Heart right ventricle (tissue), 16 donors: ENCODE measurements at regions not wholly inside any gene's neighbourhood (a gene's known extent, or its start where the extent isn't known, plus 50 kb on each side); places are given as distances from the start of the nearest gene placed in this dataset.

Source experiments
- ATAC-seq, 8 donors: fragments of 200-7000 bp; cut with Tn5 transposase; one replicate each; pipeline ENCODE4 v1.9.1; 2020; ENCODE audit warnings: mild to moderate bottlenecking in 8 of 8, moderate library complexity in 8 of 8, moderate number of reproducible peaks in 1 of 8
- DNase-seq, 2 donors: peaks; one replicate each; pipeline ENCODE4 v3.0.0-alpha.2; 2020
- H3K27ac ChIP-seq, 10 donors: fragments of 200-600 bp; sonication (generic) in 2 of 10; one replicate each; pipeline versions ENCODE4 v1.5.0 to v1.8.0; 2020 to 2022; ENCODE audit warnings: mild to moderate bottlenecking in 3 of 10
- H3K27me3 ChIP-seq, 7 donors: fragments of 200-600 bp; one replicate each; pipeline ENCODE4 v1.8.0; 2021 to 2022; ENCODE audit warnings: mild to moderate bottlenecking in 2 of 7
- H3K36me3 ChIP-seq, 9 donors: fragments of 200-600 bp; sonication (generic) in 1 of 9; one replicate each; pipeline versions ENCODE4 v1.5.0 to v1.8.0; 2020 to 2022; ENCODE audit warnings: mild to moderate bottlenecking in 2 of 9
- H3K4me1 ChIP-seq, 9 donors: fragments of 200-600 bp; sonication (generic) in 1 of 9; one replicate each; pipeline versions ENCODE4 v1.5.0 to v1.8.0; 2020 to 2022; ENCODE audit warnings: mild to moderate bottlenecking in 4 of 9
- H3K4me3 ChIP-seq, 10 donors: fragments of 200-600 bp; sonication (generic) in 2 of 10; one replicate each; pipeline versions ENCODE4 v1.5.0 to v1.8.0; 2020 to 2022; ENCODE audit warnings: mild to moderate bottlenecking in 7 of 10, moderate library complexity in 2 of 10
- H3K9me3 ChIP-seq, 11 donors: fragments of 200-600 bp in 10 of 11; sonication (generic) in 2 of 11; one replicate each; pipeline versions ENCODE4 v1.5.0 to v1.8.0; 2013 to 2022; ENCODE audit warnings: mild to moderate bottlenecking in 2 of 11, control low read depth in 1 of 11, moderate library complexity in 1 of 11
- WGBS, 2 donors: extraction: QIAGEN DNeasy Blood & Tissue Kit; methylation state at CpG; one replicate each; pipeline ENCODE4 v1.1.7; 2013; ENCODE audit warnings: inconsistent platforms in 1 of 2; 5-methylcytosine and 5-hydroxymethylcytosine counted together
- intact Hi-C, 10 donors: fragments of 100-400 bp; cut with DNase I; formaldehyde crosslinking; loops; one replicate each; pipeline versions ENCODE4 v1.11.1 to v1.14.2; 2022
- TF ChIP-seq, protein P1 (sequence below), 9 donors: fragments of 200-600 bp; sonication (generic) in 2 of 9; IDR thresholded peaks; one replicate each; pipeline versions ENCODE4 v1.5.0 to v1.8.0; 2021 to 2022; ENCODE audit warnings: antibody characterized with exemption in 9 of 9, mild to moderate bottlenecking in 5 of 9, moderate library complexity in 1 of 9
- donor health status: Arrhythmogenic right ventricular cardiomyopathy.
- donor health status: ischemic (EF 13 %, LVEDD 7.1; RV severe dilation, severe dysfunction).
- donor health status: healthy with polysubstance abuse.
- donor health status: DM: no; HTN: yes; CAD: no.
- donor health status: DM: no; HTN: no; CAD: no.
- donor health status: ischemic (EF 25% LVEDD 6.9; RV normal size, moderate dysfunction).
- donor health status: ischemic (EF 25% LVEDD 5.7; RV mildly dilated, moderate dysfunction).
- donor health status: healthy.
- donor health status: DM: yes; HTN: yes; CAD: no.
- donor health status: Ischemic cardiomyopathy.
- donor health status: ischemic (EF 35%, LVEDD 5.7; RV mildly dilated, moderate dysfunction).
- donor health status: nonischemic (EF 11% LVEDD 7.7; RV severe dilation, severe dysfunction).
- donor health status: DM: yes; HTN: yes; CAD: no.
- donor health status: PGD.
- donor health status: ischemic (EF 29% LVEDD 5.4; RV normal size, mild dysfunction).
- donor health status: nonischemic (EF 23%, LVEDD 6.1; RV moderate dilation, normal function).

DNA sequence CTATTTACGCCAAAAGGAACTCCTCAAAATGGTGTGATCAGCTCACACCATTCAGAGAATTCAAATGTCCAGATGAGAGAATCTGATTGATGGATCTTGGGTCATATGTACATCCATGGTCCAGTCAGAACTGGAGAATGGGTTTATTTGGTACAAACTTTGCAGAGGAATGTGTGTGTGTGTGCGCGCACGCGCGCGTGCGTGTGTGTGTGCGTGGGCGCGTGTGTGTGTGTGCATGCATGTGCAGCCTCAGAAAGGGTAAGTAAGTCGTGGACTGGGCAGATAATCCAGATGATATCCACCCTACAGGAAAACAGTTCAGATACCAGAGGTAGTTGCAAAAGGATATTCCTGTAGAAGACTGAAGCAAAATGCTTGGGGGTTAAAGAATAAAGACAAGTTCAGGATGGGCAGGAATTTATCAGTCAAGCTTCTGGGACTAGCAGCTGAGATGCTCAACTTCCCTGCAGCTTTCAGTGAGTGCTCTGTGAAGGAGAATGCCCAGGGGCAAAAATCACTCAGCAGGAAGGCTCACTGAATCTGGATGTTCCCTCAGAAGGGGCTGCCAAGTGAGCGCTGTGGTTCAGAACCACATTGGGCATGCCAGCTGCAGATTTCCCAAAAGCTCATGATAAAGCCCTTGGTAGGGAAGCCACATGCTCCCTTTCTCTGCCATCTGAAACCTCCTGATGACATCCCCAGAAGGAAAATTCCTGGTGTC lies 440.5 kb upstream of the SGCD start:
- H3K9me3 ChIP-seq: no peaks in the 10 kb centered on the region
- WGBS, 2 donors: 83 to 84% methylated on average over 13 of the region's 13 CpGs
- DNase-seq (no peak), ATAC-seq (no peak)
- H3K36me3 ChIP-seq: no peaks in the 10 kb centered on the region
- H3K27ac ChIP-seq: no peak overlapping the region
- no peak overlapping the region for H3K4me3 ChIP-seq
- H3K4me1 ChIP-seq: no peaks in the 10 kb centered on the region
- H3K27me3 ChIP-seq: no peaks in the 10 kb centered on the region
- TF ChIP-seq, protein P1, sequence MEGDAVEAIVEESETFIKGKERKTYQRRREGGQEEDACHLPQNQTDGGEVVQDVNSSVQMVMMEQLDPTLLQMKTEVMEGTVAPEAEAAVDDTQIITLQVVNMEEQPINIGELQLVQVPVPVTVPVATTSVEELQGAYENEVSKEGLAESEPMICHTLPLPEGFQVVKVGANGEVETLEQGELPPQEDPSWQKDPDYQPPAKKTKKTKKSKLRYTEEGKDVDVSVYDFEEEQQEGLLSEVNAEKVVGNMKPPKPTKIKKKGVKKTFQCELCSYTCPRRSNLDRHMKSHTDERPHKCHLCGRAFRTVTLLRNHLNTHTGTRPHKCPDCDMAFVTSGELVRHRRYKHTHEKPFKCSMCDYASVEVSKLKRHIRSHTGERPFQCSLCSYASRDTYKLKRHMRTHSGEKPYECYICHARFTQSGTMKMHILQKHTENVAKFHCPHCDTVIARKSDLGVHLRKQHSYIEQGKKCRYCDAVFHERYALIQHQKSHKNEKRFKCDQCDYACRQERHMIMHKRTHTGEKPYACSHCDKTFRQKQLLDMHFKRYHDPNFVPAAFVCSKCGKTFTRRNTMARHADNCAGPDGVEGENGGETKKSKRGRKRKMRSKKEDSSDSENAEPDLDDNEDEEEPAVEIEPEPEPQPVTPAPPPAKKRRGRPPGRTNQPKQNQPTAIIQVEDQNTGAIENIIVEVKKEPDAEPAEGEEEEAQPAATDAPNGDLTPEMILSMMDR (IDR thresholded peaks at IDR 0.05): no peak
- intact Hi-C loops: no loop called here

- DNase-seq (no peak), ATAC-seq (no peak)
- no peaks in the 10 kb centered on the region for H3K27me3 ChIP-seq
- no peaks in the 10 kb centered on the region for H3K36me3 ChIP-seq
- H3K4me3 ChIP-seq: no peak overlapping the region
- 84 to 85% methylated on average over 2 of the region's 2 CpGs for WGBS, 2 donors
- intact Hi-C loops: no loop called here
- no peak overlapping the region for H3K27ac ChIP-seq
- H3K4me1 ChIP-seq: peaks cover 0 to 12% (median 0%) of the 10 kb centered on the region in 9 donors
- H3K9me3 ChIP-seq: no peaks in the 10 kb centered on the region
- TF ChIP-seq, protein P1 (IDR thresholded peaks at IDR 0.05): no peak
These were observed 431.5 kb upstream of the SGCD start for GRCh38 chr5:155895484-155895883.

DNA sequence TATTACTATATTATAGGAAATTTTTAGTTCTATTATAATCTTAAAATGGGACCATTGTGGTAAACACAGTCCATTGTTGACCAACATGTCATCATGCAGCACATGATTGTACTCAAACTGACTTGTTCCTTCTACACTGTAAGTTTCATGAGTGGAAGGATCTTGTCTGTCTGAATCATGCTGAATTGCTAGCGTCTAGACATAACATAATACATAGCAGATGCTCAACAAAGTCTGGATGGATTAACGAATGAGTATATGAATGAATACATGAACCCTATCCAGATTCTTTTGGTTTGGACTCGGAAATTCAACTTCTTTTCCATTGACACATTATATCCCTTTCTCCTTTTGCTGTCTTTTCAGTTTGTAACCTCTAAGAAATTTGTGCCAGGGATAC lies 429.2 kb upstream of the SGCD start:
- Histone ChIP-seq H3K27me3 (no peaks in the 10 kb centered on the region), H3K9me3 (no peaks in the 10 kb centered on the region), H3K36me3 (no peaks in the 10 kb centered on the region), H3K27ac (no peak overlapping the region), H3K4me3 (no peak overlapping the region), H3K4me1 (peaks cover 0 to 12% (median 0%) of the 10 kb centered on the region in 9 donors)
- intact Hi-C loops: no loop called here
- ATAC-seq: no peak
- no peak for DNase-seq
- TF ChIP-seq, protein P1 (IDR thresholded peaks at IDR 0.05): no peak
- 81 to 87% methylated on average over 3 of the region's 3 CpGs for WGBS, 2 donors

GRCh38 chr5:155898284-155898683 lies 428.7 kb upstream of the SGCD start:
- H3K4me1 ChIP-seq: peaks cover 0 to 16% (median 4%) of the 10 kb centered on the region in 9 donors
- no peaks in the 10 kb centered on the region for H3K9me3 ChIP-seq
- no peak for ATAC-seq
- no peak for DNase-seq
- TF ChIP-seq, protein P1 (IDR thresholded peaks at IDR 0.05): no peak
- no peak overlapping the region for H3K27ac ChIP-seq
- no peaks in the 10 kb centered on the region for H3K36me3 ChIP-seq
- intact Hi-C loops: no loop called here
- no peaks in the 10 kb centered on the region for H3K27me3 ChIP-seq
- no peak overlapping the region for H3K4me3 ChIP-seq
